ENCODE measurements at regions not wholly inside any gene's neighbourhood (a gene's known extent, or its start where the extent isn't known, plus 50 kb on each side); places are given as distances from the start of the nearest gene placed in this dataset.

- no peak overlapping the region for H3K4me3 ChIP-seq (ENCODE audit: extremely low read depth, insufficient read depth, low read length, poor library complexity, severe bottlenecking)
- 73% methylated on average over 2 of the region's 3 CpGs; no CpG with 5 or more reads in 1 of the 2 experiments for WGBS, 2 experiments (ENCODE audit: insufficient coverage in 2 of 2)
- no peaks in the 10 kb centered on the region for H3K9me3 ChIP-seq (ENCODE audit: control insufficient read depth, low read length)
- H3K27ac ChIP-seq (ENCODE audit: low read depth, low read length, severe bottlenecking) = no peak overlapping the region
- peaks cover 12% of the 10 kb centered on the region for H3K4me1 ChIP-seq (ENCODE audit: control insufficient read depth, insufficient read depth, low read length, poor library complexity, severe bottlenecking)
- H3K36me3 ChIP-seq (ENCODE audit: control insufficient read depth, insufficient read depth, low read length) = no peaks in the 10 kb centered on the region
These were observed 159.1 kb upstream of the PPP2R2B start for GRCh38 chr5:147037515-147038205.

GRCh38 chr5:147040856-147041255 lies 162.3 kb upstream of the PPP2R2B start:
- Histone ChIP-seq H3K36me3 (ENCODE audit: control insufficient read depth, insufficient read depth, low read length) (no peaks in the 10 kb centered on the region), H3K4me1 (ENCODE audit: control insufficient read depth, insufficient read depth, low read length, poor library complexity, severe bottlenecking) (peaks cover 26% of the 10 kb centered on the region), H3K9me3 (ENCODE audit: control insufficient read depth, low read length) (no peaks in the 10 kb centered on the region), H3K27ac (ENCODE audit: low read depth, low read length, severe bottlenecking) (no peak overlapping the region), H3K4me3 (ENCODE audit: extremely low read depth, insufficient read depth, low read length, poor library complexity, severe bottlenecking) (no peak overlapping the region)
- WGBS, 2 experiments (ENCODE audit: insufficient coverage in 2 of 2) = 86 to 100% methylated on average over 2 of the region's 3 CpGs

GRCh38 chr5:147044572-147045273 lies 166.2 kb upstream of the PPP2R2B start:
- H3K4me3 ChIP-seq (ENCODE audit: extremely low read depth, insufficient read depth, low read length, poor library complexity, severe bottlenecking) = no peak overlapping the region
- peaks cover 29% of the 10 kb centered on the region for H3K4me1 ChIP-seq (ENCODE audit: control insufficient read depth, insufficient read depth, low read length, poor library complexity, severe bottlenecking)
- no peaks in the 10 kb centered on the region for H3K36me3 ChIP-seq (ENCODE audit: control insufficient read depth, insufficient read depth, low read length)
- H3K27ac ChIP-seq (ENCODE audit: low read depth, low read length, severe bottlenecking) = no peak overlapping the region
- H3K9me3 ChIP-seq (ENCODE audit: control insufficient read depth, low read length) = no peaks in the 10 kb centered on the region
- 86% methylated on average over 1 of the region's 2 CpGs; no CpG with 5 or more reads in 1 of the 2 experiments for WGBS, 2 experiments (ENCODE audit: insufficient coverage in 2 of 2)

- no peak overlapping the region for H3K4me3 ChIP-seq (ENCODE audit: extremely low read depth, insufficient read depth, low read length, poor library complexity, severe bottlenecking)
These were observed 166.7 kb upstream of the PPP2R2B start for GRCh38 chr5:147045290-147045689.

GRCh38 chr5:147046281-147046680 lies 167.7 kb upstream of the PPP2R2B start:
- H3K27ac ChIP-seq (ENCODE audit: low read depth, low read length, severe bottlenecking) = peak overlapping the region; percentile 12
- peaks cover 27% of the 10 kb centered on the region for H3K4me1 ChIP-seq (ENCODE audit: control insufficient read depth, insufficient read depth, low read length, poor library complexity, severe bottlenecking)
- no peaks in the 10 kb centered on the region for H3K36me3 ChIP-seq (ENCODE audit: control insufficient read depth, insufficient read depth, low read length)
- no peaks in the 10 kb centered on the region for H3K9me3 ChIP-seq (ENCODE audit: control insufficient read depth, low read length)
- no peak overlapping the region for H3K4me3 ChIP-seq (ENCODE audit: extremely low read depth, insufficient read depth, low read length, poor library complexity, severe bottlenecking)
- 80 to 89% methylated on average over 1 of the region's 1 CpG for WGBS, 2 experiments (ENCODE audit: insufficient coverage in 2 of 2)

More at GRCh38 chr5:147045290-147045689, 166.7 kb upstream of the PPP2R2B start:
- no peaks in the 10 kb centered on the region for H3K9me3 ChIP-seq (ENCODE audit: control insufficient read depth, low read length)
- peaks cover 29% of the 10 kb centered on the region for H3K4me1 ChIP-seq (ENCODE audit: control insufficient read depth, insufficient read depth, low read length, poor library complexity, severe bottlenecking)
- 100% methylated on average over 1 of the region's 3 CpGs; no CpG with 5 or more reads in 1 of the 2 experiments for WGBS, 2 experiments (ENCODE audit: insufficient coverage in 2 of 2)
- H3K36me3 ChIP-seq (ENCODE audit: control insufficient read depth, insufficient read depth, low read length) = no peaks in the 10 kb centered on the region
- H3K27ac ChIP-seq (ENCODE audit: low read depth, low read length, severe bottlenecking) = no peak overlapping the region

GRCh38 chr5:147046894-147047293 lies 168.3 kb upstream of the PPP2R2B start:
- no peaks in the 10 kb centered on the region for H3K36me3 ChIP-seq (ENCODE audit: control insufficient read depth, insufficient read depth, low read length)
- no peak overlapping the region for H3K27ac ChIP-seq (ENCODE audit: low read depth, low read length, severe bottlenecking)
- H3K9me3 ChIP-seq (ENCODE audit: control insufficient read depth, low read length) = no peaks in the 10 kb centered on the region
- no peak overlapping the region for H3K4me3 ChIP-seq (ENCODE audit: extremely low read depth, insufficient read depth, low read length, poor library complexity, severe bottlenecking)
- peaks cover 23% of the 10 kb centered on the region for H3K4me1 ChIP-seq (ENCODE audit: control insufficient read depth, insufficient read depth, low read length, poor library complexity, severe bottlenecking)

- no peak overlapping the region for H3K4me3 ChIP-seq (ENCODE audit: extremely low read depth, insufficient read depth, low read length, poor library complexity, severe bottlenecking)
- H3K36me3 ChIP-seq (ENCODE audit: control insufficient read depth, insufficient read depth, low read length) = no peaks in the 10 kb centered on the region
- H3K27ac ChIP-seq (ENCODE audit: low read depth, low read length, severe bottlenecking) = no peak overlapping the region
- no peaks in the 10 kb centered on the region for H3K9me3 ChIP-seq (ENCODE audit: control insufficient read depth, low read length)
- peaks cover 18% of the 10 kb centered on the region for H3K4me1 ChIP-seq (ENCODE audit: control insufficient read depth, insufficient read depth, low read length, poor library complexity, severe bottlenecking)
- WGBS, 2 experiments (ENCODE audit: insufficient coverage in 2 of 2) = 87 to 89% methylated on average over 2 of the region's 2 CpGs
These were observed 171.2 kb upstream of the PPP2R2B start for GRCh38 chr5:147049764-147050163.

GRCh38 chr5:147050172-147050571 lies 171.6 kb upstream of the PPP2R2B start:
- Histone ChIP-seq H3K27ac (ENCODE audit: low read depth, low read length, severe bottlenecking) (no peak overlapping the region), H3K9me3 (ENCODE audit: control insufficient read depth, low read length) (no peaks in the 10 kb centered on the region), H3K4me1 (ENCODE audit: control insufficient read depth, insufficient read depth, low read length, poor library complexity, severe bottlenecking) (peaks cover 14% of the 10 kb centered on the region), H3K36me3 (ENCODE audit: control insufficient read depth, insufficient read depth, low read length) (no peaks in the 10 kb centered on the region), H3K4me3 (ENCODE audit: extremely low read depth, insufficient read depth, low read length, poor library complexity, severe bottlenecking) (no peak overlapping the region)
- WGBS, 2 experiments (ENCODE audit: insufficient coverage in 2 of 2) = 40 to 50% methylated on average over 1 of the region's 2 CpGs

- Histone ChIP-seq H3K9me3 (ENCODE audit: control insufficient read depth, low read length) (no peaks in the 10 kb centered on the region), H3K36me3 (ENCODE audit: control insufficient read depth, insufficient read depth, low read length) (no peaks in the 10 kb centered on the region), H3K4me3 (ENCODE audit: extremely low read depth, insufficient read depth, low read length, poor library complexity, severe bottlenecking) (no peak overlapping the region), H3K27ac (ENCODE audit: low read depth, low read length, severe bottlenecking) (no peak overlapping the region), H3K4me1 (ENCODE audit: control insufficient read depth, insufficient read depth, low read length, poor library complexity, severe bottlenecking) (peaks cover 4% of the 10 kb centered on the region)
- 96 to 100% methylated on average over 2 to 3 of the region's 5 CpGs for WGBS, 2 experiments (ENCODE audit: insufficient coverage in 2 of 2)
These were observed 172.6 kb upstream of the PPP2R2B start for GRCh38 chr5:147051193-147051592.

- Histone ChIP-seq H3K9me3 (ENCODE audit: control insufficient read depth, low read length) (no peaks in the 10 kb centered on the region), H3K36me3 (ENCODE audit: control insufficient read depth, insufficient read depth, low read length) (no peaks in the 10 kb centered on the region), H3K4me3 (ENCODE audit: extremely low read depth, insufficient read depth, low read length, poor library complexity, severe bottlenecking) (no peak overlapping the region), H3K27ac (ENCODE audit: low read depth, low read length, severe bottlenecking) (no peak overlapping the region), H3K4me1 (ENCODE audit: control insufficient read depth, insufficient read depth, low read length, poor library complexity, severe bottlenecking) (no peaks in the 10 kb centered on the region)
- 100% methylated on average over 2 of the region's 4 CpGs for WGBS, 2 experiments (ENCODE audit: insufficient coverage in 2 of 2)
These were observed 174.0 kb upstream of the PPP2R2B start for GRCh38 chr5:147052519-147052918.

Data from mesodermal cell (in vitro differentiated cells).